ENCODE measurements at regions not wholly inside any gene's neighbourhood (a gene's known extent, or its start where the extent isn't known, plus 50 kb on each side); places are given as distances from the start of the nearest gene placed in this dataset.
"Not testable (repeated sequence)": the region's sequence is repeated elsewhere in the genome, so short reads cannot be mapped to it uniquely, and the experiment has no call there.

DNA sequence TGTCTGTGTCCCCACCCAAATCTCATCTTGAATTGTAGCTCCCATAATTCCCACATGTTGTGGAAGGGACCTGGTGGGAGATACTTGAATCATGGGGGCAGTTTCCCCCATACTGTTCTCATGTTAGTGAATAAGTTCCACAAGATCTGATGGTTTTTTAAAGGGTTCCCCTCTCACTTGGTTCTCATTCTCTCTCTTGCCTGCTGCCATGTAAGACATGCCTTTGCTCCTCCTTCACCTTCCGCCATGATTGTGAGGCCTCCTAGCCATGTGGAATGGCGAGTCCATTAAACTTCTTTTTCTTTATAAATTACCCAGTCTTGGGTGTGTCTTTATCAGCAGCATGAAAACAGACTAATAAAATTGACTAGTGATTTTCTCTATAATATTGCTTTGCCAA, 75.2 kb upstream of the SH3BP4 start:
- TF ChIP-seq POLR2AphosphoS5 (IDR thresholded peaks at IDR 0.05; ENCODE audit: insufficient read depth in 1 of 2, low read depth in 1 of 2); POLR2A (IDR thresholded peaks at IDR 0.05): not testable (repeated sequence)
- TF ChIP-seq, protein P1, sequence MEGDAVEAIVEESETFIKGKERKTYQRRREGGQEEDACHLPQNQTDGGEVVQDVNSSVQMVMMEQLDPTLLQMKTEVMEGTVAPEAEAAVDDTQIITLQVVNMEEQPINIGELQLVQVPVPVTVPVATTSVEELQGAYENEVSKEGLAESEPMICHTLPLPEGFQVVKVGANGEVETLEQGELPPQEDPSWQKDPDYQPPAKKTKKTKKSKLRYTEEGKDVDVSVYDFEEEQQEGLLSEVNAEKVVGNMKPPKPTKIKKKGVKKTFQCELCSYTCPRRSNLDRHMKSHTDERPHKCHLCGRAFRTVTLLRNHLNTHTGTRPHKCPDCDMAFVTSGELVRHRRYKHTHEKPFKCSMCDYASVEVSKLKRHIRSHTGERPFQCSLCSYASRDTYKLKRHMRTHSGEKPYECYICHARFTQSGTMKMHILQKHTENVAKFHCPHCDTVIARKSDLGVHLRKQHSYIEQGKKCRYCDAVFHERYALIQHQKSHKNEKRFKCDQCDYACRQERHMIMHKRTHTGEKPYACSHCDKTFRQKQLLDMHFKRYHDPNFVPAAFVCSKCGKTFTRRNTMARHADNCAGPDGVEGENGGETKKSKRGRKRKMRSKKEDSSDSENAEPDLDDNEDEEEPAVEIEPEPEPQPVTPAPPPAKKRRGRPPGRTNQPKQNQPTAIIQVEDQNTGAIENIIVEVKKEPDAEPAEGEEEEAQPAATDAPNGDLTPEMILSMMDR (IDR thresholded peaks at IDR 0.05) = not testable (repeated sequence)

All from vagina (tissue), 2 donors.